Muscle layer of colon (tissue), 2 donors: ENCODE measurements at regions not wholly inside any gene's neighbourhood (a gene's known extent, or its start where the extent isn't known, plus 50 kb on each side); places are given as distances from the start of the nearest gene placed in this dataset.

Source experiments
- H3K27ac ChIP-seq: one replicate; pipeline ENCODE4 v1.7.0; 2013; ENCODE audit warnings: low read depth, mild to moderate bottlenecking, low read length, moderate library complexity
- H3K27me3 ChIP-seq, 2 donors: one replicate each; pipeline ENCODE4 v1.7.0; 2013; ENCODE audit warnings: low read length in 2 of 2, mild to moderate bottlenecking in 2 of 2; ENCODE audit not compliant: insufficient read depth in 2 of 2, control insufficient read depth in 1 of 2
- H3K36me3 ChIP-seq: one replicate; pipeline ENCODE4 v1.7.0; 2013; ENCODE audit warnings: mild to moderate bottlenecking, low read length; ENCODE audit not compliant: insufficient read depth
- H3K4me1 ChIP-seq: one replicate; pipeline ENCODE4 v1.7.0; 2013; ENCODE audit warnings: mild to moderate bottlenecking, low read length; ENCODE audit not compliant: insufficient read depth
- H3K4me3 ChIP-seq, 2 donors: one replicate each; pipeline ENCODE4 v1.7.0; 2013; ENCODE audit warnings: low read length in 2 of 2, low read depth in 1 of 2, mild to moderate bottlenecking in 1 of 2, moderate library complexity in 1 of 2
- H3K9ac ChIP-seq: one replicate; pipeline ENCODE4 v1.7.0; 2013; ENCODE audit warnings: low read length
- H3K9me3 ChIP-seq: one replicate; pipeline ENCODE4 v1.7.0; 2013; ENCODE audit warnings: mild to moderate bottlenecking, low read length
- donor health status: abdominal sarcoma.
- donor health status: Adenocarcinoma of cecum.

- no peak overlapping the region for H3K27ac ChIP-seq
- no peak overlapping the region for H3K4me3 ChIP-seq
- no peak overlapping the region for H3K9ac ChIP-seq
- H3K4me1 ChIP-seq, result no peaks in the 10 kb centered on the region
- H3K9me3 ChIP-seq, result peaks cover 7% of the 10 kb centered on the region
- no peaks in the 10 kb centered on the region for H3K36me3 ChIP-seq
- no peaks in the 10 kb centered on the region for H3K27me3 ChIP-seq
These were observed 220.0 kb upstream of the UBE2E2 start for GRCh38 chr3:22982981-22983587.

- H3K4me1 ChIP-seq, result no peaks in the 10 kb centered on the region
- no peak overlapping the region for H3K27ac ChIP-seq
- H3K4me3 ChIP-seq, result no peak overlapping the region
- H3K36me3 ChIP-seq, result no peaks in the 10 kb centered on the region
- H3K9ac ChIP-seq, result no peak overlapping the region
- H3K27me3 ChIP-seq, result no peaks in the 10 kb centered on the region
- peaks cover 7% of the 10 kb centered on the region for H3K9me3 ChIP-seq
These were observed 216.2 kb upstream of the UBE2E2 start for GRCh38 chr3:22986958-22987357.

GRCh38 chr3:22988566-22988965 is 214.6 kb upstream of the UBE2E2 start:
- peaks cover 7% of the 10 kb centered on the region for H3K9me3 ChIP-seq

GRCh38 chr3:22989716-22990115 is 213.4 kb upstream of the UBE2E2 start:
- no peaks in the 10 kb centered on the region for H3K4me1 ChIP-seq
- H3K36me3 ChIP-seq, result no peaks in the 10 kb centered on the region
- H3K27ac ChIP-seq, result no peak overlapping the region
- H3K9me3 ChIP-seq, result peaks cover 7% of the 10 kb centered on the region
- H3K4me3 ChIP-seq, result no peak overlapping the region
- H3K9ac ChIP-seq, result no peak overlapping the region
- no peaks in the 10 kb centered on the region for H3K27me3 ChIP-seq

More at GRCh38 chr3:22988566-22988965, 214.6 kb upstream of the UBE2E2 start:
- Histone ChIP-seq H3K4me1 (no peaks in the 10 kb centered on the region), H3K4me3 (no peak overlapping the region), H3K27me3 (no peaks in the 10 kb centered on the region), H3K9ac (no peak overlapping the region), H3K27ac (no peak overlapping the region), H3K36me3 (no peaks in the 10 kb centered on the region)

- Histone ChIP-seq H3K9ac (no peak overlapping the region), H3K27ac (no peak overlapping the region), H3K9me3 (peaks cover 6% of the 10 kb centered on the region), H3K4me1 (no peaks in the 10 kb centered on the region), H3K36me3 (no peaks in the 10 kb centered on the region), H3K4me3 (no peak overlapping the region), H3K27me3 (no peaks in the 10 kb centered on the region)
These were observed 212.6 kb upstream of the UBE2E2 start for GRCh38 chr3:22990291-22991200.

GRCh38 chr3:22994781-22995180 is 208.3 kb upstream of the UBE2E2 start:
- no peak overlapping the region for H3K9ac ChIP-seq
- H3K4me1 ChIP-seq, result no peaks in the 10 kb centered on the region
- no peak overlapping the region for H3K4me3 ChIP-seq
- H3K9me3 ChIP-seq, result no peaks in the 10 kb centered on the region
- no peaks in the 10 kb centered on the region for H3K27me3 ChIP-seq
- no peak overlapping the region for H3K27ac ChIP-seq
- no peaks in the 10 kb centered on the region for H3K36me3 ChIP-seq

GRCh38 chr3:22996920-22997571 is 206.1 kb upstream of the UBE2E2 start:
- Histone ChIP-seq H3K4me3 (no peak overlapping the region), H3K4me1 (no peaks in the 10 kb centered on the region), H3K9ac (no peak overlapping the region), H3K36me3 (no peaks in the 10 kb centered on the region), H3K27ac (no peak overlapping the region), H3K27me3 (no peaks in the 10 kb centered on the region), H3K9me3 (no peaks in the 10 kb centered on the region)

- H3K4me3 ChIP-seq, result no peak overlapping the region
- no peaks in the 10 kb centered on the region for H3K9me3 ChIP-seq
- no peak overlapping the region for H3K9ac ChIP-seq
- no peaks in the 10 kb centered on the region for H3K27me3 ChIP-seq
- no peaks in the 10 kb centered on the region for H3K4me1 ChIP-seq
- H3K36me3 ChIP-seq, result no peaks in the 10 kb centered on the region
- no peak overlapping the region for H3K27ac ChIP-seq
These were observed 202.8 kb upstream of the UBE2E2 start for GRCh38 chr3:23000371-23000770.

- no peak overlapping the region for H3K9ac ChIP-seq
- no peaks in the 10 kb centered on the region for H3K4me1 ChIP-seq
- no peaks in the 10 kb centered on the region for H3K36me3 ChIP-seq
- no peaks in the 10 kb centered on the region for H3K9me3 ChIP-seq
- H3K27me3 ChIP-seq, result no peaks in the 10 kb centered on the region
- no peak overlapping the region for H3K27ac ChIP-seq
- H3K4me3 ChIP-seq, result no peak overlapping the region
These were observed 201.0 kb upstream of the UBE2E2 start for GRCh38 chr3:23002151-23002550.

- Histone ChIP-seq H3K4me3 (no peak overlapping the region), H3K9ac (no peak overlapping the region), H3K36me3 (no peaks in the 10 kb centered on the region), H3K27ac (no peak overlapping the region), H3K9me3 (no peaks in the 10 kb centered on the region), H3K4me1 (no peaks in the 10 kb centered on the region), H3K27me3 (no peaks in the 10 kb centered on the region)
These were observed 200.0 kb upstream of the UBE2E2 start for GRCh38 chr3:23002836-23003732.

GRCh38 chr3:23003733-23004046 is 199.4 kb upstream of the UBE2E2 start:
- no peak overlapping the region for H3K4me3 ChIP-seq
- H3K4me1 ChIP-seq, result no peaks in the 10 kb centered on the region
- no peak overlapping the region for H3K27ac ChIP-seq
- no peaks in the 10 kb centered on the region for H3K36me3 ChIP-seq
- H3K9ac ChIP-seq, result no peak overlapping the region
- H3K27me3 ChIP-seq, result no peaks in the 10 kb centered on the region
- H3K9me3 ChIP-seq, result no peaks in the 10 kb centered on the region
